Gastroesophageal sphincter (tissue), 4 donors: ENCODE measurements at regions not wholly inside any gene's neighbourhood (a gene's known extent, or its start where the extent isn't known, plus 50 kb on each side); places are given as distances from the start of the nearest gene placed in this dataset.

Source experiments
- ATAC-seq: fragments of 150-250 bp; one replicate; pipeline ENCODE4 v1.9.1; 2016; ENCODE audit warnings: mild to moderate bottlenecking, moderate library complexity
- H3K27ac ChIP-seq, 4 donors: fragments of 200-600 bp; sonication (generic) in 3 of 4; 1 replicate in 3 of 4; 2 replicates in 1 of 4; pipeline ENCODE4 v1.5.1; 2016 to 2019
- H3K27me3 ChIP-seq: fragments of 200-600 bp; sonication (generic); one replicate; pipeline ENCODE4 v1.5.1; 2019
- H3K36me3 ChIP-seq, 2 donors: fragments of 200-600 bp; sonication (generic); one replicate each; pipeline ENCODE4 v1.5.1; 2019; ENCODE audit warnings: control low read depth in 1 of 2
- H3K4me1 ChIP-seq, 3 donors: fragments of 200-600 bp; sonication (generic); 1 replicate in 2 of 3; 2 replicates in 1 of 3; pipeline ENCODE4 v1.5.1; 2016 to 2019; ENCODE audit warnings: control low read depth in 2 of 3
- H3K4me3 ChIP-seq, 2 donors: fragments of 200-600 bp; sonication (generic); one replicate each; pipeline ENCODE4 v1.5.1; 2019; ENCODE audit warnings: mild to moderate bottlenecking in 1 of 2, moderate library complexity in 1 of 2
- H3K9me3 ChIP-seq, 3 donors: fragments of 200-600 bp; sonication (generic); one replicate each; pipeline ENCODE4 v1.5.1; 2017 to 2019; ENCODE audit warnings: control low read depth in 2 of 3
- EP300 ChIP-seq: sonication (generic); formaldehyde crosslinking; IDR thresholded peaks from one replicate; pipeline ENCODE4 v1.6.1; 2017; ENCODE audit warnings: antibody characterized with exemption, mild to moderate bottlenecking
- POLR2A ChIP-seq, 2 donors: fragments of 450-650 bp; IDR thresholded peaks; one replicate each; pipeline ENCODE4 v1.6.1; 2017; ENCODE audit warnings: antibody characterized with exemption in 2 of 2, mild to moderate bottlenecking in 2 of 2, moderate library complexity in 1 of 2
- POLR2AphosphoS5 ChIP-seq: sonication (generic); formaldehyde crosslinking; IDR thresholded peaks from one replicate; pipeline ENCODE4 v1.6.1; 2017; ENCODE audit warnings: antibody characterized with exemption
- WGBS, 2 donors: methylation state at CpG; one replicate each; pipeline ENCODE4 v1.1.5; 2018; ENCODE audit warnings: low coverage in 1 of 2; 5-methylcytosine and 5-hydroxymethylcytosine counted together
- TF ChIP-seq, protein P1 (sequence below), 4 experiments: fragments of 200-600 bp in 2 of 4; fragments of 450-650 bp in 2 of 4; sonication (generic) in 1 of 4; IDR thresholded peaks; one replicate each; pipeline ENCODE4 v1.5.1; 2017 to 2019; ENCODE audit warnings: antibody characterized with exemption in 4 of 4, mild to moderate bottlenecking in 2 of 4, moderate library complexity in 2 of 4

- 77% methylated on average over 1 of the region's 1 CpG; no CpG with 5 or more reads in 1 of the 2 donors for WGBS, 2 donors
- no peaks in the 10 kb centered on the region for H3K4me1 ChIP-seq
- H3K9me3 ChIP-seq: peaks cover 0 to 4% (median 0%) of the 10 kb centered on the region in 3 donors
- H3K36me3 ChIP-seq: no peaks in the 10 kb centered on the region
- no peak for ATAC-seq
- H3K4me3 ChIP-seq: no peak overlapping the region
- H3K27me3 ChIP-seq: no peaks in the 10 kb centered on the region
- no peak overlapping the region for H3K27ac ChIP-seq
- TF ChIP-seq, protein P1, sequence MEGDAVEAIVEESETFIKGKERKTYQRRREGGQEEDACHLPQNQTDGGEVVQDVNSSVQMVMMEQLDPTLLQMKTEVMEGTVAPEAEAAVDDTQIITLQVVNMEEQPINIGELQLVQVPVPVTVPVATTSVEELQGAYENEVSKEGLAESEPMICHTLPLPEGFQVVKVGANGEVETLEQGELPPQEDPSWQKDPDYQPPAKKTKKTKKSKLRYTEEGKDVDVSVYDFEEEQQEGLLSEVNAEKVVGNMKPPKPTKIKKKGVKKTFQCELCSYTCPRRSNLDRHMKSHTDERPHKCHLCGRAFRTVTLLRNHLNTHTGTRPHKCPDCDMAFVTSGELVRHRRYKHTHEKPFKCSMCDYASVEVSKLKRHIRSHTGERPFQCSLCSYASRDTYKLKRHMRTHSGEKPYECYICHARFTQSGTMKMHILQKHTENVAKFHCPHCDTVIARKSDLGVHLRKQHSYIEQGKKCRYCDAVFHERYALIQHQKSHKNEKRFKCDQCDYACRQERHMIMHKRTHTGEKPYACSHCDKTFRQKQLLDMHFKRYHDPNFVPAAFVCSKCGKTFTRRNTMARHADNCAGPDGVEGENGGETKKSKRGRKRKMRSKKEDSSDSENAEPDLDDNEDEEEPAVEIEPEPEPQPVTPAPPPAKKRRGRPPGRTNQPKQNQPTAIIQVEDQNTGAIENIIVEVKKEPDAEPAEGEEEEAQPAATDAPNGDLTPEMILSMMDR (IDR thresholded peaks at IDR 0.05): no peak
- TF ChIP-seq POLR2A (IDR thresholded peaks at IDR 0.05) (no peak), POLR2AphosphoS5 (no peak), EP300 (no peak)
These were observed 723.9 kb downstream of the SOCS6 start for GRCh38 chr18:71012789-71013188.

- H3K27ac ChIP-seq: no peak overlapping the region
- H3K27me3 ChIP-seq: no peaks in the 10 kb centered on the region
- H3K4me1 ChIP-seq: no peaks in the 10 kb centered on the region
- ATAC-seq: no peak
- 42 to 50% methylated on average over 2 of the region's 2 CpGs for WGBS, 2 donors
- peaks cover 0 to 4% (median 0%) of the 10 kb centered on the region in 3 donors for H3K9me3 ChIP-seq
- H3K4me3 ChIP-seq: no peak overlapping the region
- TF ChIP-seq POLR2AphosphoS5 (no peak), POLR2A (IDR thresholded peaks at IDR 0.05) (no peak), EP300 (no peak)
- TF ChIP-seq, protein P1 (IDR thresholded peaks at IDR 0.05): no peak
- no peaks in the 10 kb centered on the region for H3K36me3 ChIP-seq
These were observed 722.5 kb downstream of the SOCS6 start for GRCh38 chr18:71011389-71011788.

DNA sequence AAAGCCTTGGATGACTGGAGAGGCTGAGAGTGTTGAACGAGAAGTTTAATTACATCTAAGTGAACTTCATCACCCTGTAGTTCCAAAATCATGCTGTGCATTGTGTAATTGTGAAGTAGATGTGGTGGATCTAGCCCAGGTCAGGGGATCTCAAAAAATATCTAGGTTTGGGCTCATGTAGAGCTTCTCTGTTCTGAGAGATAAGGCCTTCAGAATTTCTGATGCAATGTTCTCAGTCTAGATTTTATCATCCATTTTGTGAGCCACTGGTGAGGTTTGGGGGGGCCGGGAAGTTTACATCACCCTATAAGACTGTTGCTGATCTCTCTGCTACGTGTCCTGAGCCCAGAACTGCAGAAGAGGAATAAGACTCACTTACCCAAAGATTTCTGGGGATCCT, 719.4 kb downstream of the SOCS6 start:
- Histone ChIP-seq H3K27me3 (no peaks in the 10 kb centered on the region), H3K4me1 (no peaks in the 10 kb centered on the region), H3K9me3 (no peaks in the 10 kb centered on the region), H3K27ac (no peak overlapping the region), H3K36me3 (no peaks in the 10 kb centered on the region), H3K4me3 (no peak overlapping the region)
- WGBS, 2 donors: 58 to 81% methylated on average over 3 of the region's 3 CpGs
- no peak for TF ChIP-seq POLR2AphosphoS5
- TF ChIP-seq, protein P1 (IDR thresholded peaks at IDR 0.05): no peak
- no peak for ATAC-seq

GRCh38 chr18:71001597-71001996, 712.8 kb downstream of the SOCS6 start:
- WGBS, 2 donors: 52 to 68% methylated on average over 2 of the region's 2 CpGs
- no peak for TF ChIP-seq POLR2A (IDR thresholded peaks at IDR 0.05)
- TF ChIP-seq POLR2AphosphoS5: no peak
- TF ChIP-seq, protein P1 (IDR thresholded peaks at IDR 0.05): no peak
- no peak for TF ChIP-seq EP300
- no peak for ATAC-seq
- Histone ChIP-seq H3K27me3 (no peaks in the 10 kb centered on the region), H3K36me3 (no peaks in the 10 kb centered on the region), H3K4me1 (no peaks in the 10 kb centered on the region), H3K9me3 (no peaks in the 10 kb centered on the region), H3K27ac (no peak overlapping the region), H3K4me3 (no peak overlapping the region)

DNA sequence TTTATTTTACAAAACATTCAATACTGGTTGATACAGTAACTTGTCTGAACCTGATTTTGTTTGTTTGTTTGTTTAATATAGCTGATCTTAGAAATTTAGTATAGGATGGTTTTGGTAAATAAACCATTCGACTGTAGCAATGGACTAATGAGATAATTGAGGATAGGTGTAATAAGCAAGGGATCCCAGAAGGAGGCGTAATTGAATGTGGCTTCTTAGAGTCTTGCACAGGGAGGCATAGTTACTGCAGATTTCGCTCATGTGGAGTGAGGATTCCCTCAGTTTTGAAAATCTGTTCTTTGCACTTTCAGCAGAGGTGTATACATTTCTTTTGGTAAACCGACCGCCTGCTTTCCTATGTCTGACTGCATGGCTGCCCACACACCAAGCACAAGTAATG, 709.6 kb downstream of the SOCS6 start:
- Histone ChIP-seq H3K36me3 (no peaks in the 10 kb centered on the region), H3K9me3 (no peaks in the 10 kb centered on the region), H3K27me3 (no peaks in the 10 kb centered on the region), H3K4me1 (no peaks in the 10 kb centered on the region), H3K4me3 (no peak overlapping the region), H3K27ac (no peak overlapping the region)
- no peak for TF ChIP-seq POLR2A (IDR thresholded peaks at IDR 0.05)
- TF ChIP-seq, protein P1 (IDR thresholded peaks at IDR 0.05): no peak
- no peak for TF ChIP-seq POLR2AphosphoS5
- TF ChIP-seq EP300: no peak
- no peak for ATAC-seq
- WGBS, 2 donors: 67 to 75% methylated on average over 5 of the region's 5 CpGs
